GM13977 (cell line): ENCODE measurements at regions not wholly inside any gene's neighbourhood (a gene's known extent, or its start where the extent isn't known, plus 50 kb on each side); places are given as distances from the start of the nearest gene placed in this dataset.

Source experiments
- DNase-seq: peaks from one replicate; pipeline ENCODE4 v3.0.0; 2012; ENCODE audit warnings: low spot score
- in situ Hi-C: fragments of 300-500 bp; cut with MboI; formaldehyde crosslinking; loops from one replicate; pipeline ENCODE4 v1.12.0; 2022; ENCODE audit warnings: low sequenced_read_pairs, low pct_unique_long_range_greater_than_20kb, mixed read lengths, inconsistent platforms; ENCODE audit not compliant: unreplicated experiment
- TF ChIP-seq, protein P1 (sequence below): IDR thresholded peaks from 2 replicates; pipeline ENCODE4 v1.5.1; 2012; ENCODE audit warnings: mild to moderate bottlenecking, control low read depth; ENCODE audit not compliant: insufficient read depth; ENCODE audit errors: extremely low read depth, missing control alignments

DNA sequence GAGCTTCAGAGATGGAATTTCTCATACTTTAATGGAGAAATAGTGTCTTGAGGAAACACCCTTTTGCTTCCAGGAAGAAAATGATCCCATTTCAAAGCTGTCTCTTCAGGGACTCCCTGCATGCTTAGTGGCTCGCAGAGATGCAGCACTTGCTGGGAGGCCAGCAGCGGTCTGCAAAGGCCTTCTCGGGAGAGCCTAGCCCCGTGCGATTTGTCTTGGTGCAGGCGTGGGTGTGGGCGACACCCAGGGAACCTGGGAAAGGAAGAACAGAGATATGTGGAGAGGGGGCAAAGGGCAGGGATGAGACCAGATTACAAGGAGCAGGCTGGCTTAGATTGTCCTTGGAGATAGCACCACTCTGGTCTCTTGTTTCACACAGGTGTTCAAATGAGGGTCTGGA lies 352.3 kb upstream of the PODXL start:
- TF ChIP-seq, protein P1, sequence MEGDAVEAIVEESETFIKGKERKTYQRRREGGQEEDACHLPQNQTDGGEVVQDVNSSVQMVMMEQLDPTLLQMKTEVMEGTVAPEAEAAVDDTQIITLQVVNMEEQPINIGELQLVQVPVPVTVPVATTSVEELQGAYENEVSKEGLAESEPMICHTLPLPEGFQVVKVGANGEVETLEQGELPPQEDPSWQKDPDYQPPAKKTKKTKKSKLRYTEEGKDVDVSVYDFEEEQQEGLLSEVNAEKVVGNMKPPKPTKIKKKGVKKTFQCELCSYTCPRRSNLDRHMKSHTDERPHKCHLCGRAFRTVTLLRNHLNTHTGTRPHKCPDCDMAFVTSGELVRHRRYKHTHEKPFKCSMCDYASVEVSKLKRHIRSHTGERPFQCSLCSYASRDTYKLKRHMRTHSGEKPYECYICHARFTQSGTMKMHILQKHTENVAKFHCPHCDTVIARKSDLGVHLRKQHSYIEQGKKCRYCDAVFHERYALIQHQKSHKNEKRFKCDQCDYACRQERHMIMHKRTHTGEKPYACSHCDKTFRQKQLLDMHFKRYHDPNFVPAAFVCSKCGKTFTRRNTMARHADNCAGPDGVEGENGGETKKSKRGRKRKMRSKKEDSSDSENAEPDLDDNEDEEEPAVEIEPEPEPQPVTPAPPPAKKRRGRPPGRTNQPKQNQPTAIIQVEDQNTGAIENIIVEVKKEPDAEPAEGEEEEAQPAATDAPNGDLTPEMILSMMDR = no peak
- DNase-seq = no peak
- in situ Hi-C loops = no loop called here

DNA sequence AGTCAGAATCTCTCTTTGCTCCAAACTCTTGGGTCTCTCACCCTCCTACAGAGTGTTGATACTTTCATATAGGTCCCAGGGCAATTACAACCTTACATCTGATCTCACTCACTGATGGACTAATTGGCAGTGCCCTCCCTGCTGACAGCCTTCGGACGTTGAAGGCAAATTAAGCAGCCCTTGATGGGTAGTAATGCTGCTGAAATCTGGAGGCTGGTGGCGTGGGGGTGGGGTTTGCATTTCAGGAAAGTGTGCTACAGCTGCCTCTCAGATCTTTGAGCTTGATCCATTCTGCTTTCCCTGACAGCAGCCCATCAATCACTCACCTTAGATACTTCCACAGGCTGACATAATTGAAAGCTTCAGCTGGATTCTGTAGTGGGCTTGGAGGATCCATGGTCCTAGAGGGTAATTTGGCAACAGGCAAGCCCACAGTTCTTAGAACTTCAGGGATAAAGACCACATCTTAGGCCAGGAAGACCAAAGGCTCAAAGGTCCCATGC lies 349.1 kb upstream of the PODXL start:
- no peak for DNase-seq
- TF ChIP-seq, protein P1 = no peak
- in situ Hi-C loops = no loop called here

DNA sequence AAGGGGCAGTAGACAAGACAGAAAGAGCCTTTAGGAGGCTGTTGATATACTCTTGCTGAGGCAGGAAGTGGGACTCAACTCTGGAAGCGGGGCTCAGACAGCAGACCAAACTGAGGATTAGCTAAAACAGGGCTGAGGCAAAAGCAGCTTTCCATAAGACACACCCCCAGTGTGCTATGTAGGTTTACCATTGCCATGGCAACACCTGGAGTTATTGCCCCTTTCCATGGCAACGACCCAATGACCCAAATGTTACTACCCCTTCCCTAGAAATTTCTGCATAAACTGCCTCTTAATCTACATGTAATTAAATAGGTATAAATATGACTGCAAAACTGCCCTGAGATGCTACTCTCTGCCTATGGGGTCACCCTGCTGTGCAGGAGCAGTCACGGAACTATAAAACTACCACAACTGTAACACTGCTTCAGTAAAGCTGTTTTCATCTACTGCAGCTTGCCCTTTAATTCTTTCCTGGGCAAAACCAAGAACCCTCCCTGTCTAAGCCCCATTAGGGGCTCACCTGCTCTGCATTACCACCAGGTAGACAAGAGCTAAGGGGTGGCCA lies 348.4 kb upstream of the PODXL start:
- no peak for DNase-seq
- in situ Hi-C loops = no loop called here
- TF ChIP-seq, protein P1 = no peak

DNA sequence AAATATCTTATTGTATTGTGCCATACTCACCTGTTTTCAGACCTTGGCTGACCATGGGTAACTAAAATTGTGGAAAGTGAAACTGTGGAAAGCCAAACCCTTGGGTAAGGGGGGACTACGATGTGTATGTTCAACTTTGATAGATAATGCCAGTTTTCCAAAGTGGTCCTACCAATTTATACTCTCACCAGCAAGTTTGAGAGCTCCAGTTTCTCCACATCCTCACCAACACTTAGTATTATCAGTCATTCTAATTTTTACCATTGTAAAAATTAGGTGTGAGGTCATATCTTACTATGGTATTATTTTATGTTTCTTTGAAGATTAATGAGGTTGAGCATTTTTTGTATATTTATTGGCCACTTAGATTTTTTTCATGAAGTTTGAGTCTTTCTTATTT lies 346.9 kb upstream of the PODXL start:
- in situ Hi-C loops = no loop called here
- TF ChIP-seq, protein P1 = no peak
- DNase-seq = no peak

DNA sequence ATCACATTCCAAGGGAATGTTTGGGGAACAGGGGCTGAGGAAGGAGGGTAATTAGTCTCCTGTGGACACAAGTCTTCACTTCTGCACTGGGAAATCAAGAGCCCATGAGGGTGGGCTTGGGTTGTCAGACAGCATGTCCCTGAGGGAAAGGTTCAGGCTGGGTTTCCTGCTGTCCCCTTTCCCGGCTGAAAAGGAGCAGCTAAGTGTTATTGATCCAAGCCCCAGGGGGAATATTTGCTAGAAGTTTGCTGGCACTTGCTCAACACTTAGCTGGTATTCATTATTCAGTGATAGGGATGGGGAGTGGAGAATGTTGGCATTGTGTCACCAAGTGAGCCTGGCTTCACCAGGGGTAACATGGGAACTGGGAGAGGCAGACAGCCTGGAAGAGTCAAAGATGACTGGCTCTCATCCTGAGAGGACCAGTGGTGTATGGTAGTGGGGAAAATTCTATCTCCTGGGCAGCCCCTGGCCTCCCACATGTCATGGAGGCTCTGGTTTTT lies 344.4 kb upstream of the PODXL start:
- TF ChIP-seq, protein P1 = no peak
- in situ Hi-C loops = no loop called here
- no peak for DNase-seq

DNA sequence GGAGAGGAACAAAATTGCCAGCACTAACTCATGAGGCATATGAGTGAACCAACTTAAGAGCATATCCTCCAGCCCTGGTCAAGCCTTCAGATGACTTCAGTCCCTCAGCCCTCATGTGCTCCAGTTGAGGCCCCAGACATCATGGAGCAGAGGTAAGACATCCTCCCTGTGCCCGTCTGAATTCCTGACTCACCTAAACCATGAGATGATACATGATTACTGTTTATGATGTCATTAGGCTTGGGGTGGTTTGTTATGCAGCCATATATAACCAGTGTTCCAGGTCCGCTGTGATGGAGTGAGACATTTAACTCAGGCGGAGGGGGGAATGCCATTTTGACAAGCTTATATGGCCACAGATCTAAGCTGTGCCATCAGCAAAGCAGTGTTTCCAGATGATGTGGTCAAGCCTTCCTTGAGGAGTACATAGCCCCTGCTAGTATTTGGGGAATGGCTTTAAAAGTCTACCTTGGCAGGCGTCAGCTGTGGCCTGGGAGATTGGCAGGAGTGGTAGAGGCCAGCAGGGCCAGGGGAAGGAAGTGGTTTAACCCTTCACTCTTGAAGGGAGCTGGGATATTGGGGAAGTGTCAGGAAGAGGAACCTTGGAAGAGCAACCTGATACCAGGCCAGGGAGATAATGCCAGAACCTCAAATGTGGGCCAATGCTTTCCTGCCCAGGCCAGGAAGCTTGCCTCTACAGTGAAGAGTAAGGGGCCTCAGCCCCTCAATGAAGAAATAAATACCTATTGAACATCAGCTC lies 343.0 kb upstream of the PODXL start:
- no peak for DNase-seq
- TF ChIP-seq, protein P1 = no peak
- in situ Hi-C loops = no loop called here
